ENCODE measurements at regions not wholly inside any gene's neighbourhood (a gene's known extent, or its start where the extent isn't known, plus 50 kb on each side); places are given as distances from the start of the nearest gene placed in this dataset.

DNA sequence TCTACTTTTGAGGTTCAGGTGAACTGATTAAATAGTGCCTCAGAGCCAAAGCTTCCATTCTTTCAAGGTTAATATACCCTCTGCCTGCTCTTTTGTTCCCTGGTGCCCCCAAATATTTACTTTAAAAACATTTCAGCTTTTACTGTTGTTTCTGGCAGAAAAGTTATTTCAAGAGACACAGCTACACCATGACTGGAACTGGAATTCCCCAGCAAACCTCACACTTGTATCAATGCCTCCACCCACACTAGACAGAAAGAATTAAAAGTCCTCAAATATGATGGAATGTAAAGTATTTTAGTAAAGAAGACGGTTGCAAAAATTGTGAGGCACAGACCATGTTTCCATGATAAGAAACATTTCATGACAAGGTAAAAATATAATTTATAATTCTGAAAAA, 720.2 kb upstream of the TYRP1 start:
- TF ChIP-seq ZNF274 (IDR thresholded peaks at IDR 0.05; ENCODE audit: low read depth, low read length) (no peak), YY1 (IDR thresholded peaks at IDR 0.05; ENCODE audit: insufficient read depth, insufficient read length) (no peak), SUZ12 (IDR thresholded peaks at IDR 0.05; ENCODE audit: extremely low read depth, insufficient read depth, insufficient read length) (no peak)
